Thymus (tissue), 11 donors: ENCODE measurements at regions not wholly inside any gene's neighbourhood (a gene's known extent, or its start where the extent isn't known, plus 50 kb on each side); places are given as distances from the start of the nearest gene placed in this dataset.
A peak's percentile ranks its signal among the peaks of the same experiment; 100 is the strongest.

Experiments used
- DNase-seq, 9 donors: peaks; one replicate each; pipeline ENCODE4 v3.0.0-alpha.2; 2013; ENCODE audit warnings: low spot score in 9 of 9, low read depth in 6 of 9, missing footprints in 1 of 9
- H3K27ac ChIP-seq, 2 donors: one replicate each; pipeline ENCODE4 v1.5.1; 2013; ENCODE audit warnings: control low read depth in 1 of 2, low read depth in 1 of 2, low read length in 1 of 2, mild to moderate bottlenecking in 1 of 2, moderate library complexity in 1 of 2
- H3K27me3 ChIP-seq, 2 donors: one replicate each; pipeline ENCODE4 v1.5.1; 2013; ENCODE audit warnings: low read length in 1 of 2; ENCODE audit not compliant: control insufficient read depth in 2 of 2, insufficient read depth in 1 of 2
- H3K36me3 ChIP-seq, 2 donors: one replicate each; pipeline ENCODE4 v1.5.1; 2013; ENCODE audit warnings: low read length in 1 of 2, mild to moderate bottlenecking in 1 of 2, moderate library complexity in 1 of 2; ENCODE audit not compliant: control insufficient read depth in 2 of 2, insufficient read depth in 2 of 2
- H3K4me1 ChIP-seq, 2 donors: one replicate each; pipeline ENCODE4 v1.5.1; 2013; ENCODE audit warnings: low read length in 2 of 2; ENCODE audit not compliant: control insufficient read depth in 2 of 2, insufficient read depth in 2 of 2
- H3K4me3 ChIP-seq, 2 donors: one replicate each; pipeline ENCODE4 v1.5.1; 2013; ENCODE audit warnings: low read length in 2 of 2, control low read depth in 1 of 2, mild to moderate bottlenecking in 1 of 2
- H3K9me3 ChIP-seq, 2 donors: one replicate each; pipeline ENCODE4 v1.5.1; 2013; ENCODE audit warnings: low read length in 1 of 2, mild to moderate bottlenecking in 1 of 2; ENCODE audit not compliant: control insufficient read depth in 2 of 2, insufficient read depth in 1 of 2
- WGBS: extraction: QIAGEN DNeasy Blood & Tissue Kit; methylation state at CpG from one replicate; pipeline ENCODE4 v1.1.7; 2013; 5-methylcytosine and 5-hydroxymethylcytosine counted together
- donor health status: healthy.

- DNase-seq, result no peak
- WGBS, result 78% methylated on average over 3 of the region's 3 CpGs
- Histone ChIP-seq H3K9me3 (no peaks in the 10 kb centered on the region), H3K27ac (no peak overlapping the region), H3K27me3 (no peaks in the 10 kb centered on the region), H3K4me3 (no peak overlapping the region), H3K4me1 (no peaks in the 10 kb centered on the region), H3K36me3 (no peaks in the 10 kb centered on the region)
Measured at GRCh38 chr12:91287753-91288152, 105.1 kb upstream of the DCN start.

- Histone ChIP-seq H3K27ac (no peak overlapping the region), H3K36me3 (no peaks in the 10 kb centered on the region), H3K4me3 (no peak overlapping the region), H3K4me1 (no peaks in the 10 kb centered on the region), H3K27me3 (no peaks in the 10 kb centered on the region), H3K9me3 (no peaks in the 10 kb centered on the region)
- DNase-seq, result no peak
Measured at GRCh38 chr12:91278126-91278525, 95.5 kb upstream of the DCN start.

- no peak overlapping the region for H3K27ac ChIP-seq
- 89% methylated on average over 2 of the region's 2 CpGs for WGBS
- H3K27me3 ChIP-seq, result no peaks in the 10 kb centered on the region
- H3K4me1 ChIP-seq, result no peaks in the 10 kb centered on the region
- DNase-seq, result no peak
- no peaks in the 10 kb centered on the region for H3K9me3 ChIP-seq
- H3K36me3 ChIP-seq, result no peaks in the 10 kb centered on the region
- H3K4me3 ChIP-seq, result no peak overlapping the region
Measured at GRCh38 chr12:91276509-91276908, 93.9 kb upstream of the DCN start.

- peak overlapping the region in 1 of 2 donors; percentile 20 for H3K27ac ChIP-seq
Measured at GRCh38 chr12:91275321-91275720, 92.7 kb upstream of the DCN start.

GRCh38 chr12:91274916-91275315 lies 92.3 kb upstream of the DCN start:
- 11% methylated on average over 1 of the region's 1 CpG for WGBS

More at GRCh38 chr12:91275321-91275720, 92.7 kb upstream of the DCN start:
- Histone ChIP-seq H3K9me3 (no peaks in the 10 kb centered on the region), H3K4me3 (no peak overlapping the region), H3K36me3 (no peaks in the 10 kb centered on the region), H3K4me1 (no peaks in the 10 kb centered on the region), H3K27me3 (no peaks in the 10 kb centered on the region)
- 85% methylated on average over 1 of the region's 1 CpG for WGBS
- DNase-seq, result no peak

GRCh38 chr12:91273560-91273959 lies 90.9 kb upstream of the DCN start:
- H3K4me3 ChIP-seq, result no peak overlapping the region
- H3K27me3 ChIP-seq, result no peaks in the 10 kb centered on the region
- 96% methylated on average over 5 of the region's 5 CpGs for WGBS
- no peak overlapping the region for H3K27ac ChIP-seq
- peaks cover 0 to 4% of the 10 kb centered on the region in 2 donors for H3K4me1 ChIP-seq
- DNase-seq, result no peak
- no peaks in the 10 kb centered on the region for H3K36me3 ChIP-seq
- H3K9me3 ChIP-seq, result no peaks in the 10 kb centered on the region

More at GRCh38 chr12:91274916-91275315, 92.3 kb upstream of the DCN start:
- H3K27ac ChIP-seq, result peak overlapping the region in 1 of 2 donors; percentile 38
- H3K36me3 ChIP-seq, result no peaks in the 10 kb centered on the region
- H3K27me3 ChIP-seq, result no peaks in the 10 kb centered on the region
- no peak overlapping the region for H3K4me3 ChIP-seq
- no peaks in the 10 kb centered on the region for H3K4me1 ChIP-seq
- DNase-seq, result no peak
- H3K9me3 ChIP-seq, result no peaks in the 10 kb centered on the region

- WGBS, result 98% methylated on average over 4 of the region's 4 CpGs
- Histone ChIP-seq H3K27me3 (no peaks in the 10 kb centered on the region), H3K36me3 (no peaks in the 10 kb centered on the region), H3K27ac (no peak overlapping the region), H3K4me1 (peaks cover 0 to 6% of the 10 kb centered on the region in 2 donors), H3K9me3 (no peaks in the 10 kb centered on the region), H3K4me3 (no peak overlapping the region)
- DNase-seq, result no peak
Measured at GRCh38 chr12:91272461-91273063, 89.9 kb upstream of the DCN start.

- Histone ChIP-seq H3K4me1 (peaks cover 0 to 6% of the 10 kb centered on the region in 2 donors), H3K4me3 (no peak overlapping the region), H3K36me3 (no peaks in the 10 kb centered on the region), H3K27me3 (no peaks in the 10 kb centered on the region), H3K27ac (no peak overlapping the region), H3K9me3 (no peaks in the 10 kb centered on the region)
- DNase-seq, result no peak
- 95% methylated on average over 4 of the region's 4 CpGs for WGBS
Measured at GRCh38 chr12:91271185-91271584, 88.6 kb upstream of the DCN start.

GRCh38 chr12:91267039-91267438 lies 84.4 kb upstream of the DCN start:
- peak in 1 of 9 donors; percentile 20 for DNase-seq
- Histone ChIP-seq H3K27me3 (no peaks in the 10 kb centered on the region), H3K27ac (no peak overlapping the region), H3K4me3 (no peak overlapping the region), H3K36me3 (no peaks in the 10 kb centered on the region), H3K4me1 (peaks cover 0 to 6% of the 10 kb centered on the region in 2 donors), H3K9me3 (no peaks in the 10 kb centered on the region)
